ENCODE measurements at regions not wholly inside any gene's neighbourhood (a gene's known extent, or its start where the extent isn't known, plus 50 kb on each side); places are given as distances from the start of the nearest gene placed in this dataset.

GRCh38 chr2:217062768-217063167 lies 202.9 kb upstream of the TNP1 start:
- H3K9me3 ChIP-seq (ENCODE audit: control insufficient read depth, low read length): no peaks in the 10 kb centered on the region
- no peaks in the 10 kb centered on the region for H3K4me1 ChIP-seq (ENCODE audit: control insufficient read depth, insufficient read depth, low read length, poor library complexity, severe bottlenecking)
- no peak overlapping the region for H3K27ac ChIP-seq (ENCODE audit: insufficient read depth, low read length, poor library complexity, severe bottlenecking)
- no peak for DNase-seq
- no peaks in the 10 kb centered on the region for H3K36me3 ChIP-seq (ENCODE audit: control insufficient read depth, insufficient read depth, low read length)
- H3K27me3 ChIP-seq (replicated peaks; ENCODE audit: control insufficient read depth, insufficient read depth, low read length, poor library complexity, severe bottlenecking): no peaks in the 10 kb centered on the region
- no peak overlapping the region for H3K4me3 ChIP-seq (ENCODE audit: insufficient read depth, low read depth, low read length, poor library complexity, severe bottlenecking)

DNA sequence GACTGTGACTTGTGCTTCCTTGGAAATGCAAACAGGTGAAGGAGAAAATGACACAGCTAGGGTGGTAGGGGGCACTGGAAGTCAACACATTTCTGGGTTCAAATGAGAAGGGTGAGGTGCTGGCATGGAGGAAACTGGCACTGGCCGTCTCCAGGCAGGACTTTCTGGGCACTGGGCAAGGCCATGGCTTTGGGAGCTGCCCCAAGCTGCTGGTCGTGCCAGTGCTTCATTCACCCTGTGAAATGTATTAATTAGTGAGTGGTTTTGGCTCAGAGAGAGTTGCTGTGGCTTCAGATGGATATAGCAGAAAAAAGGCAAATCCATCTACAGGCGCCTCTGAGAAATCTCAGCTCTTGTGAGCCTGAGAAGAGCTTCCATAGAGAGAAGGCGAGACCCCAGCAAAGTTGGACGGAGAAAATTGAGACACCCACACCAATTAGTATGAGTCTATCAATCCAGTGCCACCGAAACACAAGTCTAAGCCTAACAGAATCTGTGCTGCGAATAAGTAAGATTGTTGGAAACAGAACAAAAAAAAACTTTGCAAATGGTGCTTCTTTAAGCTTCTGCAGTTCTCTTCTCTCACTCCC lies 202.1 kb upstream of the TNP1 start:
- Histone ChIP-seq H3K27me3 (replicated peaks; ENCODE audit: control insufficient read depth, insufficient read depth, low read length, poor library complexity, severe bottlenecking) (no peaks in the 10 kb centered on the region), H3K36me3 (ENCODE audit: control insufficient read depth, insufficient read depth, low read length) (no peaks in the 10 kb centered on the region), H3K4me3 (ENCODE audit: insufficient read depth, low read depth, low read length, poor library complexity, severe bottlenecking) (no peak overlapping the region), H3K4me1 (ENCODE audit: control insufficient read depth, insufficient read depth, low read length, poor library complexity, severe bottlenecking) (no peaks in the 10 kb centered on the region), H3K27ac (ENCODE audit: insufficient read depth, low read length, poor library complexity, severe bottlenecking) (no peak overlapping the region), H3K9me3 (ENCODE audit: control insufficient read depth, low read length) (no peaks in the 10 kb centered on the region)
- no peak for DNase-seq

DNA sequence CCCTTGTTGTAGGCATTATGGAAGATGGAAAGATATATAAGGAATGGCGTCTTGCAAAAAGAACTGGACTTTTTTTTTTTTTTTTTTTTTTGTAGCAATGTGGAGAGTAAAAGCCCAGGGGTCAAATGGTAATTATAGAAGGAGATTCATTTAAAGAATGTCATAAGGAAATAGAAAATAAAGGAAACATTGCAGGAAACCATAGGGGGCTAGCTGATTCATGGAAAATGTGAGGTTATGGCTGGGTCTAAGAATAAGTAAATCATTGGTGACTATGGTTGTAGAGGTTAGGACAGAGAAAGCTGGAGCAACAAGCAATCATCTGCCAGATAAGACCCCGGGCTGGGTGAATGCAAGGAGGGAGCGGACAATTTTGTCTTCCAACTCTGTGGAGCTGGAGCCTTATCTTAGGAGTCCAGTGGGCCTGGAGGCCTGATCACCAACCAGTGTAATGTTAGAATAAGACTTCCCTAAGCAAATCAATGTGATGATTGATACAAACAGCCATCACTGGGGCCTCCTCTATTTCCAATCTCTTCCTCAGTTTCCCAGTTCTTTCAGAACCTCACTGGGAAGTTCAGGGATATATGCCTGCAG lies 201.2 kb upstream of the TNP1 start:
- DNase-seq: no peak
- no peak overlapping the region for H3K4me3 ChIP-seq (ENCODE audit: insufficient read depth, low read depth, low read length, poor library complexity, severe bottlenecking)
- no peak overlapping the region for H3K27ac ChIP-seq (ENCODE audit: insufficient read depth, low read length, poor library complexity, severe bottlenecking)
- no peaks in the 10 kb centered on the region for H3K4me1 ChIP-seq (ENCODE audit: control insufficient read depth, insufficient read depth, low read length, poor library complexity, severe bottlenecking)
- no peaks in the 10 kb centered on the region for H3K9me3 ChIP-seq (ENCODE audit: control insufficient read depth, low read length)
- H3K27me3 ChIP-seq (replicated peaks; ENCODE audit: control insufficient read depth, insufficient read depth, low read length, poor library complexity, severe bottlenecking): no peaks in the 10 kb centered on the region
- H3K36me3 ChIP-seq (ENCODE audit: control insufficient read depth, insufficient read depth, low read length): no peaks in the 10 kb centered on the region

- H3K9me3 ChIP-seq (ENCODE audit: control insufficient read depth, low read length): no peaks in the 10 kb centered on the region
- no peak for DNase-seq
- no peaks in the 10 kb centered on the region for H3K4me1 ChIP-seq (ENCODE audit: control insufficient read depth, insufficient read depth, low read length, poor library complexity, severe bottlenecking)
- H3K27me3 ChIP-seq (replicated peaks; ENCODE audit: control insufficient read depth, insufficient read depth, low read length, poor library complexity, severe bottlenecking): no peaks in the 10 kb centered on the region
- H3K27ac ChIP-seq (ENCODE audit: insufficient read depth, low read length, poor library complexity, severe bottlenecking): no peak overlapping the region
- no peaks in the 10 kb centered on the region for H3K36me3 ChIP-seq (ENCODE audit: control insufficient read depth, insufficient read depth, low read length)
- H3K4me3 ChIP-seq (ENCODE audit: insufficient read depth, low read depth, low read length, poor library complexity, severe bottlenecking): no peak overlapping the region
Observed at GRCh38 chr2:217060516-217060915, 200.7 kb upstream of the TNP1 start.

DNA sequence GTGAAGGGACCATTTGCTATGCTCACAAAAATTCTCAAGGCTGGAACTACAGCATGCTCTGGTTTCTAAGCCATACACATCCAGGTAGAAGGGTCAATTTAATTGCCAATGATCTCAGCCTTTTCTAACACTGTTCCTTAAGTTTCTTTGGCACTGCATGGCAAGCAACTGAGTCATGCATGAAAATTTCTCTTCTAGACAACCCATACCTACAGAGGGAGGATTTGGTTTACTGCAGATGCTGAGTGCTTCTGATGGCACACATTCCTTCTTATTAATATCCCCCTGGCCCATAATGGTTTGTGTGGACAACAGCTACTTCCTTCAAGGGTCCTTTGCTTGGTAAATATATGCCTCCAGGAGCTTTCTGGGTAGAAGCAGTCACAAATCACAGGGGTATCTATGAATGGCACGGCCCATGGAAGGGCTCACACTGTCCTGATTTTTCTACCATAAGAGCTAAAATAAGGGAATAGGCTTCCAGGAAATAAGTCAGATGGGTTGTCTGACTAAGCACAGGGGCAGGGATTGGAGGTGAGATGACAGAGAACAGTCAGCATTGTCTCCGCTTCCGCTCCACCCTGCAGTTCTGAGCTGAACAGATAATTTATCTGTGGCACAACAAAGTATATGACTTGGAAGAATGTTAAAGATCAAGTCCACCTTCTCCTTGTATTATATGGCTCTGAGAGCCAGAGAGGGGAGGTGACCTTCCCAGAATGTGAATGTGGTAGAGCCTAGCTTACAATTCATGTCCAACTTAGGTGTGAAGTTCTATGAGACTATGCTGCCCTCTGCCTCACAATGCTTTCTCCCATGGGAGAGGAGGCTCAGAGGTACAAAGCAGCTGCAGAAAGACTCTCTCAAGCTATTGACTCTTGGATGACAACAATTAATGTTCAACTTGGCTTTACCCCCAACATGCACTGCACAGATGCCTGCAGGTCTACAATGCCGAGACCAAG lies 199.2 kb upstream of the TNP1 start:
- Histone ChIP-seq H3K4me3 (ENCODE audit: insufficient read depth, low read depth, low read length, poor library complexity, severe bottlenecking) (no peak overlapping the region), H3K4me1 (ENCODE audit: control insufficient read depth, insufficient read depth, low read length, poor library complexity, severe bottlenecking) (no peaks in the 10 kb centered on the region), H3K27me3 (replicated peaks; ENCODE audit: control insufficient read depth, insufficient read depth, low read length, poor library complexity, severe bottlenecking) (no peaks in the 10 kb centered on the region), H3K9me3 (ENCODE audit: control insufficient read depth, low read length) (no peaks in the 10 kb centered on the region), H3K36me3 (ENCODE audit: control insufficient read depth, insufficient read depth, low read length) (no peaks in the 10 kb centered on the region), H3K27ac (ENCODE audit: insufficient read depth, low read length, poor library complexity, severe bottlenecking) (no peak overlapping the region)
- DNase-seq: no peak

DNA sequence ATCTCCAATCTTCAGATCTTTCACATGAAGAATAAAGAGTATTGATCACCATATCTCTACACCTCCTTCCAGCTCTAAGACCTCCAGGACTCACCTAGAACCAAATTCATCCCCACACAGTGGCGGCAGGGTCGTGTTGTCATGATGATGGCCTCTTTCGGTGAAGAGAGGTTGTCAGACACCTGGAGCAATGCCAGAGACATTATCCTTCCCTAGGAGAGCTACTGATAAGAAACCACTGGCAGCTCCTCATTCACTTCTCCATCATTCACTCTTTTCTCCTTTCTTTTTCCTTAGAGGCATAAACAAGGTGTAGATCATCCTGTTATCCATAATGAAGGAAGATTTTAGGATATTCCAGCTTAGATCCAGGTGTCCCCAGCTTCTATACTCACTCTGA lies 197.9 kb upstream of the TNP1 start:
- Histone ChIP-seq H3K27ac (ENCODE audit: insufficient read depth, low read length, poor library complexity, severe bottlenecking) (no peak overlapping the region), H3K4me3 (ENCODE audit: insufficient read depth, low read depth, low read length, poor library complexity, severe bottlenecking) (no peak overlapping the region), H3K4me1 (ENCODE audit: control insufficient read depth, insufficient read depth, low read length, poor library complexity, severe bottlenecking) (no peaks in the 10 kb centered on the region), H3K36me3 (ENCODE audit: control insufficient read depth, insufficient read depth, low read length) (no peaks in the 10 kb centered on the region), H3K9me3 (ENCODE audit: control insufficient read depth, low read length) (no peaks in the 10 kb centered on the region), H3K27me3 (replicated peaks; ENCODE audit: control insufficient read depth, insufficient read depth, low read length, poor library complexity, severe bottlenecking) (no peaks in the 10 kb centered on the region)
- DNase-seq: no peak

DNA sequence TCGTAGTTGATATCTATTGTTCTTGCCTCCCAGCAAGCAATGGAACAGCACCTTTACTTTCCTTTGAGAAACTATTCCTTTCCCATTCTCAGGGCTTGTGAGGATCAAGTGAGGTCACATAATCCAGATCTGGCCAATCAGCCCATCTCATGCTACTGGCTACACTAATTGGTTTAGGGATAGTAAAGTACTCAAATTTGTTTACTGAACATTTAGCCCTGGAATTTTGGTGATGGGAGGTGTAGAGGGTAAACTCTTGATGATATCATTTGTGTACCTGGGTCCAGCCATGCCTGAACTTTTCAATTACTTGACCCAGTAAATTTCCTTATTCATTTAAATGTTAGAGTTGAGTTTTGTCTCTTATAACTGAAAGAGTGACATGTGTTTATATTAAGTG lies 195.8 kb upstream of the TNP1 start:
- Histone ChIP-seq H3K4me3 (ENCODE audit: insufficient read depth, low read depth, low read length, poor library complexity, severe bottlenecking) (no peak overlapping the region), H3K4me1 (ENCODE audit: control insufficient read depth, insufficient read depth, low read length, poor library complexity, severe bottlenecking) (no peaks in the 10 kb centered on the region), H3K27me3 (replicated peaks; ENCODE audit: control insufficient read depth, insufficient read depth, low read length, poor library complexity, severe bottlenecking) (no peaks in the 10 kb centered on the region), H3K9me3 (ENCODE audit: control insufficient read depth, low read length) (no peaks in the 10 kb centered on the region), H3K27ac (ENCODE audit: insufficient read depth, low read length, poor library complexity, severe bottlenecking) (no peak overlapping the region), H3K36me3 (ENCODE audit: control insufficient read depth, insufficient read depth, low read length) (no peaks in the 10 kb centered on the region)
- DNase-seq: no peak

DNA sequence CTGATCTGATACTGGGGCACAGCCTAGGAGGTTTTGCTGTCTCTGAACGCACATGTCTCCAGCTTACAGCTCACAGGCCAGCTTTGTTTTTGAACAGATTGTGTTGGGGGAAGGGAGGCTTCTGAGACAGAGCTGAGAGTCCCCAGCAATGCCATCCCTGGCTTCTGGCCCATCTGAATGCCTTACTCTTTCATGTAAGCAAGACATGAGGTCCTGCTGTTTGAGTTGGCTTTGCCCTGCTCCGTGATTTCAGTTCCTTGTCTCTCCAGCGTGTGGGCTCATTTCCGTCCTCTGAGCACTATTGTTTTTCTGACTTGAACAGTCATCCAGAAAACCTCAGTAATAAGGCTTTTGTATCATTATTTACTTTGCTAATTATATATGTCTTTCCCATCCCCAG lies 194.9 kb upstream of the TNP1 start:
- H3K4me3 ChIP-seq (ENCODE audit: insufficient read depth, low read depth, low read length, poor library complexity, severe bottlenecking): no peak overlapping the region
- H3K4me1 ChIP-seq (ENCODE audit: control insufficient read depth, insufficient read depth, low read length, poor library complexity, severe bottlenecking): no peaks in the 10 kb centered on the region
- DNase-seq: no peak
- H3K27me3 ChIP-seq (replicated peaks; ENCODE audit: control insufficient read depth, insufficient read depth, low read length, poor library complexity, severe bottlenecking): no peaks in the 10 kb centered on the region
- H3K36me3 ChIP-seq (ENCODE audit: control insufficient read depth, insufficient read depth, low read length): no peaks in the 10 kb centered on the region
- H3K9me3 ChIP-seq (ENCODE audit: control insufficient read depth, low read length): no peaks in the 10 kb centered on the region
- no peak overlapping the region for H3K27ac ChIP-seq (ENCODE audit: insufficient read depth, low read length, poor library complexity, severe bottlenecking)

DNA sequence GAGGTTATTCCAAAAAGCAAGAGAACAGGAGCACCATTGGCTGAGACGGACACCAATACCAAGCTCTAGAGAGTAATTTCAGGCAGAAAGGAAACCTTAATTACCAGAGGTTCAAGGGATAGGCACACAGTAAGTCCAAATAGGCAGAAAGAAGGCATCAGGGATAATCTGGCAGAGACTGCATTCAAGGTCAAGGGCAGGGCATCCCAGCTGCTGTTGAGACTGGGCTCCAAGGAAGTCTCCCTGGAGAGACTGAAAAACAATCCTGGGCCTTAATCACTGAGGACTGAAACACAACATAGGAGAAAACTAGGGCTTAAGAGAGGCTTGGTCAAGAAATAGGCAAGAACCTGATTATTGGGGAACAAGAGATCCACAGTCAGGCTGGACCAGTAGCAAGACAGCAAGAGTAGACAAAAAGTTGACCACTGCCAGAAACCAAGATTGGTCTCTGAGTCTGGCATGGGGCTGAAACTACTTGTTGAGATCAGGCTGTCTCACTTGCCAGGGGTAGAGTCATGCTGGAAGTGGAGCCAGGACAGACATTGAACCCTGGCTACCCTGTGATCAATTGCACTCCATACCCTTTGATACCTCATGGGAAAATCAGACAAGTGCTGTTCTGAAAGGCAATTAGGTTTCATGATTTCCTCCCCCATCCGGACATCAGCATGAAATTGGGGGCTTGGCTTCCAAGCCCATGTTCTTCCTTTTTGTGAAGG lies 193.2 kb upstream of the TNP1 start:
- Histone ChIP-seq H3K9me3 (ENCODE audit: control insufficient read depth, low read length) (no peaks in the 10 kb centered on the region), H3K36me3 (ENCODE audit: control insufficient read depth, insufficient read depth, low read length) (no peaks in the 10 kb centered on the region), H3K4me1 (ENCODE audit: control insufficient read depth, insufficient read depth, low read length, poor library complexity, severe bottlenecking) (no peaks in the 10 kb centered on the region), H3K27me3 (replicated peaks; ENCODE audit: control insufficient read depth, insufficient read depth, low read length, poor library complexity, severe bottlenecking) (no peaks in the 10 kb centered on the region), H3K4me3 (ENCODE audit: insufficient read depth, low read depth, low read length, poor library complexity, severe bottlenecking) (no peak overlapping the region), H3K27ac (ENCODE audit: insufficient read depth, low read length, poor library complexity, severe bottlenecking) (no peak overlapping the region)
- no peak for DNase-seq
